K562 (cell line): ENCODE measurements at regions not wholly inside any gene's neighbourhood (a gene's known extent, or its start where the extent isn't known, plus 50 kb on each side); places are given as distances from the start of the nearest gene placed in this dataset.
A peak's percentile ranks its signal among the peaks of the same experiment; 100 is the strongest.

Source experiments
- ARHGAP35 ChIP-seq: fragments of 450-650 bp; IDR thresholded peaks from 2 replicates; pipeline ENCODE4 v1.6.1; 2018; ENCODE audit not compliant: partially characterized antibody
- CBFA2T3 ChIP-seq: fragments of 450-650 bp; IDR thresholded peaks from 2 replicates; pipeline ENCODE4 v1.6.1; 2017
- ETV5 ChIP-seq: sonication (generic); formaldehyde crosslinking; IDR thresholded peaks from 2 replicates; pipeline ENCODE4 v1.4.0; 2020; ENCODE audit warnings: low read depth, mild to moderate bottlenecking, missing genetic modification reagents
- EZH2 ChIP-seq: IDR thresholded peaks from 2 replicates; pipeline ENCODE4 v1.6.1; 2012; ENCODE audit warnings: low read depth, mild to moderate bottlenecking, inconsistent platforms, low read length, borderline replicate concordance
- FOSL1 ChIP-seq: fragments of 200-800 bp; sonication (Bioruptor generic); conservative IDR thresholded peaks from 2 replicates; pipeline ENCODE4 v1.6.1; 2016; ENCODE audit warnings: missing genetic modification characterization, missing compliant biosample characterization
- FOXK2 ChIP-seq, 2 experiments: fragments of 450-650 bp; IDR thresholded peaks in 1 of 2; conservative IDR thresholded peaks in 1 of 2; 2 replicates each; pipeline ENCODE4 v1.6.1; 2016; ENCODE audit warnings: low read depth in 2 of 2, mild to moderate bottlenecking in 1 of 2
- GATAD2A ChIP-seq: fragments of 450-650 bp; IDR thresholded peaks from 2 replicates; pipeline ENCODE4 v1.6.1; 2017
- ID3 ChIP-seq, 2 experiments: fragments of 250-450 bp in 1 of 2; fragments of 450-650 bp in 1 of 2; sonication (Bioruptor Pico) in 1 of 2; IDR thresholded peaks; 2 replicates each; pipeline versions ENCODE4 v1.6.1 to v1.8.0; 2016 to 2021; ENCODE audit warnings: mild to moderate bottlenecking in 2 of 2, moderate library complexity in 2 of 2, missing compliant biosample characterization in 1 of 2, missing genetic modification characterization in 1 of 2
- L3MBTL2 ChIP-seq: fragments of 450-650 bp; IDR thresholded peaks from 2 replicates; pipeline ENCODE4 v1.6.1; 2016; ENCODE audit warnings: mild to moderate bottlenecking, moderate library complexity
- NR2C1 ChIP-seq, 2 experiments: fragments of 450-650 bp; IDR thresholded peaks; 2 replicates each; pipeline ENCODE4 v1.6.1; 2017; ENCODE audit warnings: mild to moderate bottlenecking in 2 of 2, antibody characterized with exemption in 1 of 2, inconsistent platforms in 1 of 2, missing compliant biosample characterization in 1 of 2, missing genetic modification characterization in 1 of 2
- PRMT5 ChIP-seq: sonication (generic); formaldehyde crosslinking; IDR thresholded peaks from 2 replicates; pipeline ENCODE4 v1.5.0; 2020; ENCODE audit warnings: missing genetic modification reagents
- PTRF ChIP-seq: fragments of 450-650 bp; IDR thresholded peaks from 2 replicates; pipeline ENCODE4 v1.6.1; 2016; ENCODE audit warnings: mild to moderate bottlenecking, missing genetic modification characterization, missing compliant biosample characterization
- RERE ChIP-seq: sonication (generic); formaldehyde crosslinking; IDR thresholded peaks from 2 replicates; pipeline ENCODE4 v1.8.0; 2023; ENCODE audit warnings: missing genetic modification reagents, mild to moderate bottlenecking, borderline replicate concordance
- SNRNP70 ChIP-seq: fragments of 200-400 bp; formaldehyde crosslinking; optimal IDR thresholded peaks from 2 replicates; pipeline ENCODE3; 2017; ENCODE audit warnings: low read depth, low read length
- STAG1 ChIP-seq: sonication (generic); formaldehyde crosslinking; IDR thresholded peaks from 2 replicates; pipeline ENCODE4 v1.5.0; 2020; ENCODE audit warnings: missing genetic modification reagents, borderline replicate concordance
- TCFL5 ChIP-seq: fragments of 250-450 bp; sonication (Bioruptor Pico); conservative IDR thresholded peaks from 2 replicates; pipeline ENCODE4 v1.6.1; 2021; ENCODE audit warnings: mild to moderate bottlenecking, moderate library complexity, matching md5 sums
- TFAM ChIP-seq: fragments of 250-450 bp; sonication (Bioruptor Pico); conservative IDR thresholded peaks from 2 replicates; pipeline ENCODE4 v1.5.0; 2021; ENCODE audit warnings: mild to moderate bottlenecking, moderate library complexity
- ZBTB17 ChIP-seq: fragments of 450-650 bp; formaldehyde crosslinking; IDR thresholded peaks from 2 replicates; pipeline ENCODE4 v1.4.0; 2020; ENCODE audit warnings: mild to moderate bottlenecking
- ZFPM2 ChIP-seq: fragments of 250-450 bp; sonication (Bioruptor Pico); IDR thresholded peaks from 2 replicates; pipeline ENCODE4 v1.5.1; 2022; ENCODE audit warnings: mild to moderate bottlenecking
- ZNF175 ChIP-seq: fragments of 200-800 bp; sonication (Bioruptor generic); IDR thresholded peaks from 2 replicates; pipeline ENCODE4 v1.6.1; 2016; ENCODE audit warnings: low read depth, mild to moderate bottlenecking, missing genetic modification characterization, missing compliant biosample characterization
- TF ChIP-seq, protein P1 (sequence below): fragments of 450-650 bp; IDR thresholded peaks from 2 replicates; pipeline ENCODE4 v1.7.0; 2016; ENCODE audit warnings: borderline replicate concordance
- TF ChIP-seq, protein P2 (sequence below): IDR thresholded peaks from 3 replicates; pipeline ENCODE4 v1.6.1; 2011; ENCODE audit warnings: borderline replicate concordance, mild to moderate bottlenecking; ENCODE audit not compliant: insufficient read length, insufficient read depth

- TF ChIP-seq ZBTB17 (CRISPR knock-in tag), result no peak; the same call in 1 of the 2 replicates
- TF ChIP-seq SNRNP70, result no peak
- no peak for TF ChIP-seq FOXK2 (conservative IDR thresholded peaks at IDR 0.05 in 1 of 2, IDR thresholded peaks at IDR 0.05 in 1 of 2; ENCODE audit: low read depth in 2 of 2)
- no peak for TF ChIP-seq ZNF175 (CRISPR knock-in tag)
- TF ChIP-seq, protein P1, sequence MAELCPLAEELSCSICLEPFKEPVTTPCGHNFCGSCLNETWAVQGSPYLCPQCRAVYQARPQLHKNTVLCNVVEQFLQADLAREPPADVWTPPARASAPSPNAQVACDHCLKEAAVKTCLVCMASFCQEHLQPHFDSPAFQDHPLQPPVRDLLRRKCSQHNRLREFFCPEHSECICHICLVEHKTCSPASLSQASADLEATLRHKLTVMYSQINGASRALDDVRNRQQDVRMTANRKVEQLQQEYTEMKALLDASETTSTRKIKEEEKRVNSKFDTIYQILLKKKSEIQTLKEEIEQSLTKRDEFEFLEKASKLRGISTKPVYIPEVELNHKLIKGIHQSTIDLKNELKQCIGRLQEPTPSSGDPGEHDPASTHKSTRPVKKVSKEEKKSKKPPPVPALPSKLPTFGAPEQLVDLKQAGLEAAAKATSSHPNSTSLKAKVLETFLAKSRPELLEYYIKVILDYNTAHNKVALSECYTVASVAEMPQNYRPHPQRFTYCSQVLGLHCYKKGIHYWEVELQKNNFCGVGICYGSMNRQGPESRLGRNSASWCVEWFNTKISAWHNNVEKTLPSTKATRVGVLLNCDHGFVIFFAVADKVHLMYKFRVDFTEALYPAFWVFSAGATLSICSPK, result no peak
- no peak for TF ChIP-seq TCFL5 (CRISPR knock-in tag)
- no peak for TF ChIP-seq ETV5 (CRISPR knock-in tag)
- no peak for TF ChIP-seq CBFA2T3
- no peak for TF ChIP-seq GATAD2A
- TF ChIP-seq TFAM (CRISPR knock-in tag), result no peak
- no peak for TF ChIP-seq STAG1 (CRISPR knock-in tag)
- no peak for TF ChIP-seq PTRF (tag)
- no peak for TF ChIP-seq NR2C1 (IDR thresholded peaks at IDR 0.05)
- no peak for TF ChIP-seq NR2C1 (tag; IDR thresholded peaks at IDR 0.05)
- no peak for TF ChIP-seq ID3 (CRISPR knock-in tag; IDR thresholded peaks at IDR 0.05)
- 0 out of 2 replicates have a peak, but pooled peaks have one; percentile 11 for TF ChIP-seq ID3 (tag; IDR thresholded peaks at IDR 0.05)
- no peak for TF ChIP-seq PRMT5
- TF ChIP-seq ARHGAP35, result no peak
- TF ChIP-seq, protein P2, sequence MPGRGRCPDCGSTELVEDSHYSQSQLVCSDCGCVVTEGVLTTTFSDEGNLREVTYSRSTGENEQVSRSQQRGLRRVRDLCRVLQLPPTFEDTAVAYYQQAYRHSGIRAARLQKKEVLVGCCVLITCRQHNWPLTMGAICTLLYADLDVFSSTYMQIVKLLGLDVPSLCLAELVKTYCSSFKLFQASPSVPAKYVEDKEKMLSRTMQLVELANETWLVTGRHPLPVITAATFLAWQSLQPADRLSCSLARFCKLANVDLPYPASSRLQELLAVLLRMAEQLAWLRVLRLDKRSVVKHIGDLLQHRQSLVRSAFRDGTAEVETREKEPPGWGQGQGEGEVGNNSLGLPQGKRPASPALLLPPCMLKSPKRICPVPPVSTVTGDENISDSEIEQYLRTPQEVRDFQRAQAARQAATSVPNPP, result no peak
- TF ChIP-seq RERE (CRISPR knock-in tag), result no peak
- TF ChIP-seq EZH2, result no peak
- no peak for TF ChIP-seq L3MBTL2
- TF ChIP-seq ZFPM2 (CRISPR knock-in tag), result no peak
- 0 out of 2 replicates have a peak, but pooled peaks have one; percentile 18 for TF ChIP-seq FOSL1
Measured at GRCh38 chr7:32681174-32681518, 185.9 kb downstream of the AVL9 start (continued).
